SK-N-SH treated with all-trans-retinoic acid at 6 μM for 48 hours (cell line): ENCODE measurements at regions not wholly inside any gene's neighbourhood (a gene's known extent, or its start where the extent isn't known, plus 50 kb on each side); places are given as distances from the start of the nearest gene placed in this dataset.

ENCODE experiments used
- ATAC-seq: fragments of 200-7000 bp; cut with Tn5 transposase; 3 replicates; pipeline ENCODE4 v1.9.1; 2020; ENCODE audit warnings: mild to moderate bottlenecking, moderate library complexity
- ARNTL ChIP-seq: fragments of 450-650 bp; formaldehyde crosslinking; IDR thresholded peaks from 2 replicates; pipeline ENCODE4 v1.5.0; 2020; ENCODE audit warnings: low read depth, mild to moderate bottlenecking, moderate library complexity, borderline replicate concordance
- BACH2 ChIP-seq: fragments of 250-450 bp; sonication (Bioruptor Pico); IDR thresholded peaks from 2 replicates; pipeline ENCODE4 v1.9.0; 2021; ENCODE audit warnings: mild to moderate bottlenecking, borderline replicate concordance
- ESRRG ChIP-seq: fragments of 250-450 bp; sonication (Bioruptor Pico); IDR thresholded peaks from 2 replicates; pipeline ENCODE4 v1.6.1; 2021; ENCODE audit warnings: mild to moderate bottlenecking
- GLIS3 ChIP-seq: fragments of 250-450 bp; sonication (Bioruptor Pico); IDR thresholded peaks from 2 replicates; pipeline ENCODE4 v1.5.0; 2020; ENCODE audit warnings: mild to moderate bottlenecking, moderate library complexity
- OSR1 ChIP-seq: fragments of 250-450 bp; sonication (Bioruptor Pico); IDR thresholded peaks from 2 replicates; pipeline ENCODE4 v1.8.0; 2022; ENCODE audit warnings: moderate library complexity, mild to moderate bottlenecking, inconsistent platforms
- PPARA ChIP-seq: fragments of 250-450 bp; sonication (Bioruptor Pico); IDR thresholded peaks from 2 replicates; pipeline ENCODE4 v1.5.0; 2020; ENCODE audit warnings: mild to moderate bottlenecking, borderline replicate concordance
- RARB ChIP-seq: fragments of 250-450 bp; sonication (Bioruptor Pico); IDR thresholded peaks from 2 replicates; pipeline ENCODE4 v1.8.0; 2021; ENCODE audit warnings: mild to moderate bottlenecking, moderate library complexity
- SNAI2 ChIP-seq: fragments of 250-450 bp; sonication (Bioruptor Pico); IDR thresholded peaks from 2 replicates; pipeline ENCODE4 v1.5.0; 2020; ENCODE audit warnings: mild to moderate bottlenecking, moderate library complexity
- TCF4 ChIP-seq: fragments of 250-450 bp; sonication (Bioruptor Pico); IDR thresholded peaks from 2 replicates; pipeline ENCODE4 v1.8.0; 2021; ENCODE audit warnings: mild to moderate bottlenecking, moderate library complexity, borderline replicate concordance
- TOX ChIP-seq: fragments of 250-450 bp; sonication (Bioruptor Pico); IDR thresholded peaks from 2 replicates; pipeline ENCODE4 v1.8.0; 2021; ENCODE audit warnings: mild to moderate bottlenecking, moderate library complexity, borderline replicate concordance
- ZC3H10 ChIP-seq: fragments of 250-450 bp; sonication (Bioruptor Pico); IDR thresholded peaks from 2 replicates; pipeline ENCODE4 v1.5.1; 2021; ENCODE audit warnings: mild to moderate bottlenecking, moderate library complexity
- ZFP3 ChIP-seq: fragments of 250-450 bp; sonication (Bioruptor Pico); IDR thresholded peaks from 2 replicates; pipeline ENCODE4 v1.5.0; 2020; ENCODE audit warnings: mild to moderate bottlenecking, moderate library complexity
- ZFP30 ChIP-seq: fragments of 450-650 bp; formaldehyde crosslinking; IDR thresholded peaks from 2 replicates; pipeline ENCODE4 v1.5.0; 2022; ENCODE audit warnings: mild to moderate bottlenecking, moderate library complexity
- ZNF70 ChIP-seq: fragments of 450-650 bp; formaldehyde crosslinking; IDR thresholded peaks from 2 replicates; pipeline ENCODE4 v1.5.0; 2020; ENCODE audit warnings: mild to moderate bottlenecking, moderate library complexity
- ZNF8 ChIP-seq: fragments of 450-650 bp; formaldehyde crosslinking; IDR thresholded peaks from 2 replicates; pipeline ENCODE4 v1.5.0; 2020; ENCODE audit warnings: mild to moderate bottlenecking, moderate library complexity
- TF ChIP-seq, protein P1 (sequence below): fragments of 250-450 bp; sonication (Bioruptor Pico); IDR thresholded peaks from 2 replicates; pipeline ENCODE4 v1.8.0; 2021; ENCODE audit warnings: low read depth, mild to moderate bottlenecking, moderate library complexity, borderline replicate concordance
- TF ChIP-seq, protein P2 (sequence below): fragments of 250-450 bp; sonication (Bioruptor Pico); IDR thresholded peaks from 2 replicates; pipeline ENCODE4 v1.5.0; 2020; ENCODE audit warnings: mild to moderate bottlenecking, moderate library complexity
- TF ChIP-seq, protein P3 (sequence below): fragments of 250-450 bp; sonication (Bioruptor Pico); IDR thresholded peaks from 2 replicates; pipeline ENCODE4 v1.5.1; 2020; ENCODE audit warnings: low read depth, mild to moderate bottlenecking, moderate library complexity
- TF ChIP-seq, protein P4 (sequence below): fragments of 250-450 bp; sonication (Bioruptor Pico); IDR thresholded peaks from 2 replicates; pipeline ENCODE4 v1.5.1; 2021; ENCODE audit warnings: mild to moderate bottlenecking, moderate library complexity

DNA sequence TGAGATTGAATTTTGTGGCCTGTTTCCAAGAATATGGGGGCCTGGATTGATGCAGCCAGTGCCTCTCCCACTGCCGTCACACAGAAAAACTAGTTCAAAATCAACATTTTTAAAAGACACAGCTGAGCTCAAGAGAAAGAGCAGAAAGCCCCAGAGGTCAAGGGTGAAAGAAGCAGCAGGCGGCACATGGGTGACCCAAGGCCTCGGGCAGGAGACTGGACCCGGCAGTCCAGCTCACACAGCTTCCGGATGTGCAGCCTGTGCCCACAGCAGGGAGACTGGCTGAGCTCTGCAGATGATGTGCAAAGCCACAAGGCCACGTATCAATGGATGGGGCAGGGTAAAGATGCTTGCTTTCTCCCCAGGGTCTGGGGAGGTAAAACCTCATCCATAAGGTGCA lies 50.4 kb upstream of the RNF32 start:
- peak; percentile 31; the same call in 1 of the 3 replicates for ATAC-seq
- TF ChIP-seq PPARA (no peak), BACH2 (CRISPR knock-in tag) (no peak), ZNF70 (no peak)
- TF ChIP-seq, protein P1, sequence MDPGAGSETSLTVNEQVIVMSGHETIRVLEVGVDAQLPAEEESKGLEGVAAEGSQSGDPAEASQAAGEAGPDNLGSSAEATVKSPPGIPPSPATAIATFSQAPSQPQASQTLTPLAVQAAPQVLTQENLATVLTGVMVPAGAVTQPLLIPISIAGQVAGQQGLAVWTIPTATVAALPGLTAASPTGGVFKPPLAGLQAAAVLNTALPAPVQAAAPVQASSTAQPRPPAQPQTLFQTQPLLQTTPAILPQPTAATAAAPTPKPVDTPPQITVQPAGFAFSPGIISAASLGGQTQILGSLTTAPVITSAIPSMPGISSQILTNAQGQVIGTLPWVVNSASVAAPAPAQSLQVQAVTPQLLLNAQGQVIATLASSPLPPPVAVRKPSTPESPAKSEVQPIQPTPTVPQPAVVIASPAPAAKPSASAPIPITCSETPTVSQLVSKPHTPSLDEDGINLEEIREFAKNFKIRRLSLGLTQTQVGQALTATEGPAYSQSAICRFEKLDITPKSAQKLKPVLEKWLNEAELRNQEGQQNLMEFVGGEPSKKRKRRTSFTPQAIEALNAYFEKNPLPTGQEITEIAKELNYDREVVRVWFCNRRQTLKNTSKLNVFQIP (CRISPR knock-in tag) = no peak

DNA sequence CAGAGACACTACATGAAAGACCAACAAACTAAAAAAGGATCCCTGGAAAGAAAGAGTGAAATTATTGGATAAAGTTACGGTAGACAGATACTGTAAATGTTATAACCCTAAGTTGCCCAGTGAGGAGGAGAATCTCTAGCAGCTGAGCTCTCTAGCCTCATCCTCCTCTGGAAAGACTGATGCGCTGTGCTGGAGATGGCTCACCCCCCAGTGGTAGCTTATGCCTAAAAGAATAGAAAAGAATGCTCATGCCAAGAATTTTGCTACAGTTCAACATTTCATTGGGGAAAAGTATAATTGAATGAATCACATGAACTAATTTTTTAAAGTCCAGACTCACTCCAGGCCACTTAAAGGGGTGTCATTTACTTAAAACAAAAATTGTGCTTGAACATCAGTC lies 50.8 kb upstream of the RNF32 start:
- peak; percentile 44; the same call in 2 of the 3 replicates for ATAC-seq
- no peak for TF ChIP-seq ZNF70
- TF ChIP-seq GLIS3 = no peak
- no peak for TF ChIP-seq PPARA
- TF ChIP-seq OSR1 (CRISPR knock-in tag) = no peak
- TF ChIP-seq TOX (CRISPR knock-in tag) = no peak
- TF ChIP-seq ZC3H10 (CRISPR knock-in tag) = no peak
- no peak for TF ChIP-seq ZFP30
- TF ChIP-seq ZFP3 = no peak
- no peak for TF ChIP-seq ARNTL (CRISPR knock-in tag)
- TF ChIP-seq RARB (CRISPR knock-in tag) = no peak
- no peak for TF ChIP-seq BACH2 (CRISPR knock-in tag)
- TF ChIP-seq SNAI2 (CRISPR knock-in tag) = no peak

DNA sequence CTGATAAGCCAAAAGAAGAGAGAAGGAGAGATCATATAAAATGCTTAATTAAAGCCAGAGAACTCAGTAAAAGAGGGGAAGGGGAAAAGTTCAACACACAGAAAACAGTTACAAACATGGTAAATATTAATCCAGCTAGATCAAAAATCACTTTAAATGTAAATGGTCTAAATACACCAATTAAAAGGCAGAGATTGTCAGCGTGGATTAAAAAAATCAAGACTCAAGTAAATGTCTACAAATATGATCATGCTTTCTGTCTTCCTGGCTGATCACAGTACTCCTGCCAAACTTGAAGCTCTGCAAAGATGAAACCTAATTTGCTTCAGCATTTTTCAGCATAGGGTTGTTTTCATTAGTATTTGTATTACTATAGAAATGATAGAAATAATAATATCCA lies 54.6 kb upstream of the RNF32 start:
- no peak for TF ChIP-seq ESRRG
- TF ChIP-seq ZFP30 = no peak
- TF ChIP-seq ZNF70 = no peak
- TF ChIP-seq, protein P2, sequence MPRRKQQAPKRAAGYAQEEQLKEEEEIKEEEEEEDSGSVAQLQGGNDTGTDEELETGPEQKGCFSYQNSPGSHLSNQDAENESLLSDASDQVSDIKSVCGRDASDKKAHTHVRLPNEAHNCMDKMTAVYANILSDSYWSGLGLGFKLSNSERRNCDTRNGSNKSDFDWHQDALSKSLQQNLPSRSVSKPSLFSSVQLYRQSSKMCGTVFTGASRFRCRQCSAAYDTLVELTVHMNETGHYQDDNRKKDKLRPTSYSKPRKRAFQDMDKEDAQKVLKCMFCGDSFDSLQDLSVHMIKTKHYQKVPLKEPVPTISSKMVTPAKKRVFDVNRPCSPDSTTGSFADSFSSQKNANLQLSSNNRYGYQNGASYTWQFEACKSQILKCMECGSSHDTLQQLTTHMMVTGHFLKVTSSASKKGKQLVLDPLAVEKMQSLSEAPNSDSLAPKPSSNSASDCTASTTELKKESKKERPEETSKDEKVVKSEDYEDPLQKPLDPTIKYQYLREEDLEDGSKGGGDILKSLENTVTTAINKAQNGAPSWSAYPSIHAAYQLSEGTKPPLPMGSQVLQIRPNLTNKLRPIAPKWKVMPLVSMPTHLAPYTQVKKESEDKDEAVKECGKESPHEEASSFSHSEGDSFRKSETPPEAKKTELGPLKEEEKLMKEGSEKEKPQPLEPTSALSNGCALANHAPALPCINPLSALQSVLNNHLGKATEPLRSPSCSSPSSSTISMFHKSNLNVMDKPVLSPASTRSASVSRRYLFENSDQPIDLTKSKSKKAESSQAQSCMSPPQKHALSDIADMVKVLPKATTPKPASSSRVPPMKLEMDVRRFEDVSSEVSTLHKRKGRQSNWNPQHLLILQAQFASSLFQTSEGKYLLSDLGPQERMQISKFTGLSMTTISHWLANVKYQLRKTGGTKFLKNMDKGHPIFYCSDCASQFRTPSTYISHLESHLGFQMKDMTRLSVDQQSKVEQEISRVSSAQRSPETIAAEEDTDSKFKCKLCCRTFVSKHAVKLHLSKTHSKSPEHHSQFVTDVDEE (CRISPR knock-in tag) = no peak
- TF ChIP-seq, protein P3, sequence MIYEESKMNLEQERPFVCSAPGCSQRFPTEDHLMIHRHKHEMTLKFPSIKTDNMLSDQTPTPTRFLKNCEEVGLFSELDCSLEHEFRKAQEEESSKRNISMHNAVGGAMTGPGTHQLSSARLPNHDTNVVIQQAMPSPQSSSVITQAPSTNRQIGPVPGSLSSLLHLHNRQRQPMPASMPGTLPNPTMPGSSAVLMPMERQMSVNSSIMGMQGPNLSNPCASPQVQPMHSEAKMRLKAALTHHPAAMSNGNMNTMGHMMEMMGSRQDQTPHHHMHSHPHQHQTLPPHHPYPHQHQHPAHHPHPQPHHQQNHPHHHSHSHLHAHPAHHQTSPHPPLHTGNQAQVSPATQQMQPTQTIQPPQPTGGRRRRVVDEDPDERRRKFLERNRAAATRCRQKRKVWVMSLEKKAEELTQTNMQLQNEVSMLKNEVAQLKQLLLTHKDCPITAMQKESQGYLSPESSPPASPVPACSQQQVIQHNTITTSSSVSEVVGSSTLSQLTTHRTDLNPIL (CRISPR knock-in tag) = no peak
- TF ChIP-seq SNAI2 (CRISPR knock-in tag) = no peak
- TF ChIP-seq, protein P4, sequence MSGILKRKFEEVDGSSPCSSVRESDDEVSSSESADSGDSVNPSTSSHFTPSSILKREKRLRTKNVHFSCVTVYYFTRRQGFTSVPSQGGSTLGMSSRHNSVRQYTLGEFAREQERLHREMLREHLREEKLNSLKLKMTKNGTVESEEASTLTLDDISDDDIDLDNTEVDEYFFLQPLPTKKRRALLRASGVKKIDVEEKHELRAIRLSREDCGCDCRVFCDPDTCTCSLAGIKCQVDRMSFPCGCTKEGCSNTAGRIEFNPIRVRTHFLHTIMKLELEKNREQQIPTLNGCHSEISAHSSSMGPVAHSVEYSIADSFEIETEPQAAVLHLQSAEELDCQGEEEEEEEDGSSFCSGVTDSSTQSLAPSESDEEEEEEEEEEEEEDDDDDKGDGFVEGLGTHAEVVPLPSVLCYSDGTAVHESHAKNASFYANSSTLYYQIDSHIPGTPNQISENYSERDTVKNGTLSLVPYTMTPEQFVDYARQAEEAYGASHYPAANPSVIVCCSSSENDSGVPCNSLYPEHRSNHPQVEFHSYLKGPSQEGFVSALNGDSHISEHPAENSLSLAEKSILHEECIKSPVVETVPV (CRISPR knock-in tag) = no peak
- no peak for TF ChIP-seq ZNF8 (CRISPR knock-in tag)
- TF ChIP-seq RARB (CRISPR knock-in tag) = no peak
- TF ChIP-seq ZFP3 = no peak
- TF ChIP-seq, protein P1 (CRISPR knock-in tag) = no peak
- TF ChIP-seq TCF4 (CRISPR knock-in tag) = no peak
- TF ChIP-seq ARNTL (CRISPR knock-in tag) = no peak
- no peak for TF ChIP-seq PPARA

DNA sequence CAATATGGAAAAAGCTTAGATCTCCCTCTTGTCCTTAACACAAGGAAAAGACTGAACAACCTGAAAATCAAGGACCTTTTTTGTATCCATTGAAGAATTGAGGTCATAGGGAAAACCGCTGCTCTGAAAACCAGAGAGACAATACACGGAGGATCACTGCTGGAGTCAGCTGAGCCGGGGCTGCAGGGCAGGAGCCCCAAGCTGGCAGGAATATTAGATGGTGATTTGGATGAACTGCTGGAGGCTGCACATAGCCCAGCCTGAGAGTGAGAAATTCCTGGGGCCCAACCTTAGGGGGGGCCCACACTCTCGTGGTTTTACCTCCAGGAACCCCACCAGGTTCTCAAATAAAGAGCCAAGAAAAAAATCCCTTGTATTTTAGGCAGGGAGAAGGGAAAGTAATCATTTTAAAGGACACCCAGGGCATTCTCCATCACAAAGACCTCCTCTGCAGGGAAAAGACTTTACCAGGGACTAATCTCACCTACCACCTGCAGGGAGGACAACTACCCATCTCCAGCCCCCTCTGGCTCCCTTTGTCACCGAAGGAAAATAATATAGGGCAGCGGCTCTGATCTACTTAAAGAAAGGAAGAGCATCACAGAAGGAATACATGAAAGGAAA lies 55.4 kb upstream of the RNF32 start:
- no peak for TF ChIP-seq SNAI2 (CRISPR knock-in tag)

More for the DNA sequence above, 54.6 kb upstream of the RNF32 start:
- ATAC-seq = no peak

More for the DNA sequence above, 55.4 kb upstream of the RNF32 start:
- ATAC-seq = no peak
